ENCODE measurements at regions not wholly inside any gene's neighbourhood (a gene's known extent, or its start where the extent isn't known, plus 50 kb on each side); places are given as distances from the start of the nearest gene placed in this dataset.

GRCh38 chr5:44887722-44888121, 79.0 kb downstream of the MRPS30 start:
- TF ChIP-seq POLR2A (IDR thresholded peaks at IDR 0.05) = no peak
- no peak for TF ChIP-seq CTCF (IDR thresholded peaks at IDR 0.05)

Measured in Peyer's patch (tissue), 4 donors.